Effector memory CD4-positive, alpha-beta T cell (primary cell): ENCODE measurements at regions not wholly inside any gene's neighbourhood (a gene's known extent, or its start where the extent isn't known, plus 50 kb on each side); places are given as distances from the start of the nearest gene placed in this dataset.

Experiments used
- DNase-seq, 3 donors: peaks; one replicate each; pipeline ENCODE4 v3.0.0-alpha.2; 2020
- H3K27ac ChIP-seq: 2 replicates; pipeline ENCODE4 v1.7.0; 2013; ENCODE audit warnings: mild to moderate bottlenecking, low read length, moderate library complexity; ENCODE audit not compliant: insufficient read depth, poor library complexity, severe bottlenecking
- H3K27me3 ChIP-seq: replicated peaks from 2 replicates; pipeline ENCODE4 v1.7.0; 2013; ENCODE audit warnings: mild to moderate bottlenecking, low read length; ENCODE audit not compliant: insufficient read depth, control insufficient read depth, poor library complexity, severe bottlenecking
- H3K36me3 ChIP-seq: 2 replicates; pipeline ENCODE4 v1.7.0; 2013; ENCODE audit warnings: mild to moderate bottlenecking, low read length, moderate library complexity; ENCODE audit not compliant: control insufficient read depth, insufficient read depth
- H3K4me1 ChIP-seq: 2 replicates; pipeline ENCODE4 v1.7.0; 2013; ENCODE audit warnings: low read length, mild to moderate bottlenecking; ENCODE audit not compliant: control insufficient read depth, insufficient read depth, poor library complexity, severe bottlenecking
- H3K4me3 ChIP-seq: 2 replicates; pipeline ENCODE4 v1.7.0; 2013; ENCODE audit warnings: low read length, low read depth, mild to moderate bottlenecking; ENCODE audit not compliant: insufficient read depth, poor library complexity, severe bottlenecking
- H3K9me3 ChIP-seq: 2 replicates; pipeline ENCODE4 v1.7.0; 2013; ENCODE audit warnings: mild to moderate bottlenecking, low read length, moderate library complexity; ENCODE audit not compliant: control insufficient read depth

GRCh38 chr12:123033392-123034021 is 53.0 kb downstream of the ARL6IP4 start:
- no peak overlapping the region for H3K4me3 ChIP-seq
- no peaks in the 10 kb centered on the region for H3K9me3 ChIP-seq
- H3K36me3 ChIP-seq = peaks cover 10% of the 10 kb centered on the region
- H3K27ac ChIP-seq = no peak overlapping the region
- no peak for DNase-seq
- H3K27me3 ChIP-seq = no peaks in the 10 kb centered on the region
- H3K4me1 ChIP-seq = no peaks in the 10 kb centered on the region

DNA sequence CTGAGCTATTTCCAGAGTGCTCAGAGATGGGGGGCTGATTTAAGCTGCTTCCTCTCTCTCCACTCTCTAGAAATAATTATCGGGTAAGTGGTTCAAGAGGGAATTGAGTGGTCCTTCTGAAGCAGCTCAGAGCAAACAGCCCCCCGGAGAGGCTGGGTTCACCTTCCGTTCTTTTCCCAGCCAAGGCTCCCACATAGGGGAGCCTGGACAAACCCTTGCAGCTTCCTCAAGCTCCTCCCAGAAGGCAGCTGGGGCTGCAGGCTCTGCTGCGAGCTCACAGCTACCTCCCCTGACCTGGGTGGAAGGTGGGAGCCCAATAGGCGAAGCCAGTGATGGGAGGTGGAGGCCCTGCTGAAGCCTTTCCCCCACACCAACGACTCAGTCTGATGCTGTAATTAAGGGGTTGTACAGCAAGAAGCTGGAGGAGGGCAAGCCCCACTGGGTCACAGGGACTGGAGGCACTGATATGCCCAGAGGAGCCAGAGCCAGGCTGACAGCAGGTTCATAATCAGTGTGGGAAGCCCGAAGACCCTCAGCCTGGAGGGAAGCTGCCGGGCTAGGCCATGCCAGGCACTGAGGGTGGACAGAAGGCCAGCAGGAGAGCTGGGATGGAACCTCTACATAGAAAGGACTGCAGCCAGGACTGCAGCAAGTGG is 52.4 kb downstream of the ARL6IP4 start:
- peaks cover 10% of the 10 kb centered on the region for H3K36me3 ChIP-seq
- H3K4me3 ChIP-seq = no peak overlapping the region
- H3K9me3 ChIP-seq = no peaks in the 10 kb centered on the region
- no peak for DNase-seq
- H3K4me1 ChIP-seq = no peaks in the 10 kb centered on the region
- no peak overlapping the region for H3K27ac ChIP-seq
- no peaks in the 10 kb centered on the region for H3K27me3 ChIP-seq
